Astrocyte (in vitro differentiated cells and primary cell): ENCODE measurements at regions not wholly inside any gene's neighbourhood (a gene's known extent, or its start where the extent isn't known, plus 50 kb on each side); places are given as distances from the start of the nearest gene placed in this dataset.

Source experiments
- DNase-seq: peaks from one replicate; pipeline ENCODE4 v3.0.0-alpha.2; 2010; ENCODE audit warnings: low read depth
- FAIRE-seq: peaks from 2 replicates; lab custom pipeline; 2011; peaks lifted over from hg19 to GRCh38; lab: Jason Lieb, UNC
- H2AFZ ChIP-seq: 2 replicates; pipeline ENCODE4 v1.6.0; 2012; ENCODE audit warnings: low read depth, low read length, inconsistent platforms
- H3K27ac ChIP-seq: 2 replicates; pipeline ENCODE4 v1.5.1; 2011; ENCODE audit warnings: low read depth, low read length, inconsistent platforms
- H3K27me3 ChIP-seq: 2 replicates; pipeline ENCODE4 v1.6.0; 2011; ENCODE audit warnings: low read length, inconsistent platforms; ENCODE audit not compliant: insufficient read depth
- H3K36me3 ChIP-seq: 2 replicates; pipeline ENCODE4 v1.5.1; 2011; ENCODE audit warnings: low read length, inconsistent platforms; ENCODE audit not compliant: insufficient read depth
- H3K4me1 ChIP-seq: 2 replicates; pipeline ENCODE4 v1.5.1; 2011; ENCODE audit warnings: low read length, inconsistent platforms; ENCODE audit not compliant: insufficient read depth
- H3K4me2 ChIP-seq: 2 replicates; pipeline ENCODE4 v1.6.0; 2012; ENCODE audit warnings: low read length, inconsistent platforms
- H3K4me3 ChIP-seq: 2 replicates; pipeline ENCODE4 v1.5.1; 2011; ENCODE audit warnings: low read depth, mild to moderate bottlenecking, low read length, inconsistent platforms; ENCODE audit not compliant: insufficient read depth
- H3K79me2 ChIP-seq: 2 replicates; pipeline ENCODE4 v1.6.0; 2012; ENCODE audit warnings: mild to moderate bottlenecking, low read length, inconsistent platforms; ENCODE audit not compliant: insufficient read depth
- H3K9ac ChIP-seq: 2 replicates; pipeline ENCODE4 v1.6.0; 2012; ENCODE audit warnings: mild to moderate bottlenecking, low read length, inconsistent platforms
- H3K9me3 ChIP-seq: 2 replicates; pipeline ENCODE4 v1.5.1; 2012; ENCODE audit warnings: low read depth, mild to moderate bottlenecking, low read length, inconsistent platforms; ENCODE audit not compliant: insufficient read depth
- H4K20me1 ChIP-seq: 2 replicates; pipeline ENCODE4 v1.6.0; 2012; ENCODE audit warnings: low read length, inconsistent platforms; ENCODE audit not compliant: insufficient read depth
- H3K27ac Mint-ChIP-seq: one replicate; pipeline ENCODE4 v1.8.0; 2021; ENCODE audit warnings: mild to moderate bottlenecking, mixed read lengths; ENCODE audit not compliant: unreplicated experiment
- H3K27me3 Mint-ChIP-seq: one replicate; pipeline ENCODE4 v1.8.0; 2021; ENCODE audit warnings: low read depth, mixed read lengths; ENCODE audit not compliant: unreplicated experiment
- H3K36me3 Mint-ChIP-seq: one replicate; pipeline ENCODE4 v1.8.0; 2021; ENCODE audit warnings: low read depth, mixed read lengths; ENCODE audit not compliant: unreplicated experiment
- H3K4me1 Mint-ChIP-seq: one replicate; pipeline ENCODE4 v1.8.0; 2021; ENCODE audit warnings: low read depth, mixed read lengths; ENCODE audit not compliant: unreplicated experiment
- H3K4me3 Mint-ChIP-seq: one replicate; pipeline ENCODE4 v1.8.0; 2021; ENCODE audit warnings: mild to moderate bottlenecking, moderate library complexity, mixed read lengths; ENCODE audit not compliant: unreplicated experiment
- H3K9me3 Mint-ChIP-seq: one replicate; pipeline ENCODE4 v1.8.0; 2021; ENCODE audit warnings: mild to moderate bottlenecking, mixed read lengths; ENCODE audit not compliant: unreplicated experiment
- EZH2 ChIP-seq: IDR thresholded peaks from 2 replicates; pipeline ENCODE4 v1.6.1; 2012; ENCODE audit warnings: mild to moderate bottlenecking, low read length, inconsistent platforms; ENCODE audit not compliant: insufficient read depth
- TF ChIP-seq, protein P1 (sequence below): IDR thresholded peaks from 2 replicates; pipeline ENCODE4 v1.5.1; 2011; ENCODE audit warnings: low read depth, mild to moderate bottlenecking, inconsistent platforms, low read length, moderate library complexity; ENCODE audit not compliant: insufficient read depth

DNA sequence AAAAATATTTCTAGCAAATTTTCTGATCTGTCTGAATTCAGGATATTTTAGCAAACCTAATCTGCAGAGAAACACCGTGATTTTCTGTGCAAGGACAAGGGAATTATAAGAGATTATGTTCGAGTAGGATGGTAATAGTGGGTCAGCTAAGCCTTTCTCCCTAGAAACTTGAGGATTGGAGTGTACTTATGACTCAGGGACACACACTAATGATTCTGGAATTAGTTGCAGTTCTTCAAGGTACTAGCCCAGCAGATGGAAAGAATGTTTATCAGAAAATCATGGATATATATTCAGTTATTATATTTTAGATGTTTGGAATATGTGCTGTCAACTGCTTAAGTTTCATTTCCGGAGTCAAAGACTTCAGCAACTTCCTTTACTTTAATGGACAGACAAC lies 177.1 kb upstream of the MAP3K7 start:
- H3K36me3 Mint-ChIP-seq: no peaks in the 10 kb centered on the region
- Histone ChIP-seq H3K9me3 (no peaks in the 10 kb centered on the region), H3K9ac (no peak overlapping the region), H3K36me3 (no peaks in the 10 kb centered on the region), H2AFZ (no peak overlapping the region), H3K79me2 (no peaks in the 10 kb centered on the region), H3K27ac (no peak overlapping the region), H3K27me3 (no peaks in the 10 kb centered on the region), H3K4me3 (no peak overlapping the region), H4K20me1 (no peaks in the 10 kb centered on the region), H3K4me2 (no peak overlapping the region), H3K4me1 (no peaks in the 10 kb centered on the region)
- no peaks in the 10 kb centered on the region for H3K9me3 Mint-ChIP-seq
- no peak overlapping the region for H3K27ac Mint-ChIP-seq
- DNase-seq: no peak
- FAIRE-seq: no peak
- no peaks in the 10 kb centered on the region for H3K27me3 Mint-ChIP-seq
- H3K4me3 Mint-ChIP-seq: no peak overlapping the region
- TF ChIP-seq, protein P1, sequence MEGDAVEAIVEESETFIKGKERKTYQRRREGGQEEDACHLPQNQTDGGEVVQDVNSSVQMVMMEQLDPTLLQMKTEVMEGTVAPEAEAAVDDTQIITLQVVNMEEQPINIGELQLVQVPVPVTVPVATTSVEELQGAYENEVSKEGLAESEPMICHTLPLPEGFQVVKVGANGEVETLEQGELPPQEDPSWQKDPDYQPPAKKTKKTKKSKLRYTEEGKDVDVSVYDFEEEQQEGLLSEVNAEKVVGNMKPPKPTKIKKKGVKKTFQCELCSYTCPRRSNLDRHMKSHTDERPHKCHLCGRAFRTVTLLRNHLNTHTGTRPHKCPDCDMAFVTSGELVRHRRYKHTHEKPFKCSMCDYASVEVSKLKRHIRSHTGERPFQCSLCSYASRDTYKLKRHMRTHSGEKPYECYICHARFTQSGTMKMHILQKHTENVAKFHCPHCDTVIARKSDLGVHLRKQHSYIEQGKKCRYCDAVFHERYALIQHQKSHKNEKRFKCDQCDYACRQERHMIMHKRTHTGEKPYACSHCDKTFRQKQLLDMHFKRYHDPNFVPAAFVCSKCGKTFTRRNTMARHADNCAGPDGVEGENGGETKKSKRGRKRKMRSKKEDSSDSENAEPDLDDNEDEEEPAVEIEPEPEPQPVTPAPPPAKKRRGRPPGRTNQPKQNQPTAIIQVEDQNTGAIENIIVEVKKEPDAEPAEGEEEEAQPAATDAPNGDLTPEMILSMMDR: no peak
- TF ChIP-seq EZH2: no peak
- peaks cover 15% of the 10 kb centered on the region for H3K4me1 Mint-ChIP-seq

DNA sequence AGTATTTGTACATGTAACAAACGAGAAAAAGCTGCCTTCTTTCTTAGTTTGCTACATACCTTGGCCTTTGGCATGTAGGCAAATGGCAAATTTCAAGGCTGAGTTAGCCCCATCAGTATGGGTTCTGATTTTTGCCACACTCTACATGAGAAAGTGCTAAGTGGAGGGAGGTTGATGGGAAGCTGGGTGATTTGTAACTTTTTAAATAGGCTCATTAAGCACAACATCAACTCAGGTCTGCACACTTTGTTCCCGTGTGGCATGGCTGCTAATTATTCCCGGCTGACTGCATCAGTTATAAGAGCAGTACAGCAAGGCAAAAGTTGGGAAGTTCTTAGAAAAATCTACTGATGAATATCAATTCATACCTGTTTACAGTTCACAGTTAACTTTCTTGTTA lies 172.8 kb upstream of the MAP3K7 start:
- no peaks in the 10 kb centered on the region for H3K9me3 Mint-ChIP-seq
- no peak overlapping the region for H3K4me2 ChIP-seq
- no peak overlapping the region for H3K4me3 Mint-ChIP-seq
- no peaks in the 10 kb centered on the region for H3K27me3 Mint-ChIP-seq
- H3K4me3 ChIP-seq: no peak overlapping the region
- no peak for FAIRE-seq
- no peaks in the 10 kb centered on the region for H3K79me2 ChIP-seq
- no peak overlapping the region for H3K27ac Mint-ChIP-seq
- no peaks in the 10 kb centered on the region for H3K36me3 ChIP-seq
- no peak overlapping the region for H3K27ac ChIP-seq
- no peaks in the 10 kb centered on the region for H3K27me3 ChIP-seq
- no peak for TF ChIP-seq EZH2
- TF ChIP-seq, protein P1: no peak
- DNase-seq: no peak
- H2AFZ ChIP-seq: no peak overlapping the region
- H3K4me1 ChIP-seq: no peaks in the 10 kb centered on the region
- no peaks in the 10 kb centered on the region for H4K20me1 ChIP-seq
- no peak overlapping the region for H3K9ac ChIP-seq
- no peaks in the 10 kb centered on the region for H3K36me3 Mint-ChIP-seq
- H3K9me3 ChIP-seq: no peaks in the 10 kb centered on the region
- H3K4me1 Mint-ChIP-seq: peaks cover 11% of the 10 kb centered on the region

DNA sequence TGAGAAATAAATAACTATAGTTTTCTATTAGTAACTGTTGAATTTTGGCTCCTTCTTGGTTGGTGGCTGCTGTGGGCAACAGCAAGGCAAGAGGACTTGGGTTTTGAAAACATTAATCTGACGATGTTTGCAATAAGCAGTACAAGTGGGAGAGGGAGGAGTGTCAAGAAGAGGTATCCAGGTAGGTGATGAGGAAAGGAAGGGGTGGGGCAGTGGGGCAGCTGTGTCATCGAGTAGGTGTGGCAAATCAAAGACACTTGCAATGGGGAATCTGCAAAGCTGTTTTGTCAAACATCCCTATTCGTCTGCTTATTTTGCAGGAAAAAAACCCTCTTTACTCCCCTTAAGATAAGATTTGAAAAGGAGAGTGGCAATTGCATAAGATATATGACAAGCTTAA lies 171.9 kb upstream of the MAP3K7 start:
- Histone ChIP-seq H2AFZ (no peak overlapping the region), H3K36me3 (no peaks in the 10 kb centered on the region), H3K4me1 (no peaks in the 10 kb centered on the region), H4K20me1 (no peaks in the 10 kb centered on the region), H3K27ac (no peak overlapping the region), H3K27me3 (no peaks in the 10 kb centered on the region), H3K4me3 (no peak overlapping the region), H3K9me3 (no peaks in the 10 kb centered on the region), H3K79me2 (no peaks in the 10 kb centered on the region), H3K4me2 (no peak overlapping the region), H3K9ac (no peak overlapping the region)
- H3K27me3 Mint-ChIP-seq: no peaks in the 10 kb centered on the region
- H3K4me1 Mint-ChIP-seq: peaks cover 11% of the 10 kb centered on the region
- H3K4me3 Mint-ChIP-seq: no peak overlapping the region
- H3K27ac Mint-ChIP-seq: no peak overlapping the region
- no peaks in the 10 kb centered on the region for H3K36me3 Mint-ChIP-seq
- FAIRE-seq (no peak), DNase-seq (no peak)
- H3K9me3 Mint-ChIP-seq: no peaks in the 10 kb centered on the region
- TF ChIP-seq, protein P1: no peak
- TF ChIP-seq EZH2: no peak
